ENCODE measurements at regions not wholly inside any gene's neighbourhood (a gene's known extent, or its start where the extent isn't known, plus 50 kb on each side); places are given as distances from the start of the nearest gene placed in this dataset.
"Not testable (repeated sequence)": the region's sequence is repeated elsewhere in the genome, so short reads cannot be mapped to it uniquely, and the experiment has no call there.

DNA sequence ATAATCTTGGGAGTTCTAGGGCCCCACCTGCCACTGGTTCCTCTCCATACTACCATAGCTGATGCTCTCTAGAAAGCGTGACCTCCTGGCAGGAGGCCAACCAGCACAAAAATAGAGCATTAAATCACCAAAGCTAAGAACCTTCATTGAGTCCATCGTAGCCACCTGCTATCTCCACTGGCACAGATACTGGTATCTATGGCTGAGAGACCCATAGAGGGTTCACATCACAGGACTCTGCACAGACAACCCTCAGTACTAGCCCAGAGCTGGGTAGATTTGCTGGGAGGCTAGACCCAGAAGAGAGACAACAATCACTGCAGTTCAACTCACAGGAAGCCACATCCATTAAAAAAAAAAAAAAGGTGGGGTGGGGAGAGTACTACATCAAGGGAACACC, 509.1 kb downstream of the DTWD2 start:
- Histone ChIP-seq H3K27me3 (no peaks in the 10 kb centered on the region), H3K4me3 (no peak overlapping the region), H3K36me3 (no peaks in the 10 kb centered on the region), H3K27ac (no peak overlapping the region), H3K4me1 (no peaks in the 10 kb centered on the region), H3K9me3 (peaks cover 0 to 18% (median 12%) of the 10 kb centered on the region in 4 donors)
- TF ChIP-seq POLR2AphosphoS5 (IDR thresholded peaks at IDR 0.05) (no peak), EP300 (IDR thresholded peaks at IDR 0.05) (no peak), POLR2A (IDR thresholded peaks at IDR 0.05) (no peak)
- TF ChIP-seq, protein P1, sequence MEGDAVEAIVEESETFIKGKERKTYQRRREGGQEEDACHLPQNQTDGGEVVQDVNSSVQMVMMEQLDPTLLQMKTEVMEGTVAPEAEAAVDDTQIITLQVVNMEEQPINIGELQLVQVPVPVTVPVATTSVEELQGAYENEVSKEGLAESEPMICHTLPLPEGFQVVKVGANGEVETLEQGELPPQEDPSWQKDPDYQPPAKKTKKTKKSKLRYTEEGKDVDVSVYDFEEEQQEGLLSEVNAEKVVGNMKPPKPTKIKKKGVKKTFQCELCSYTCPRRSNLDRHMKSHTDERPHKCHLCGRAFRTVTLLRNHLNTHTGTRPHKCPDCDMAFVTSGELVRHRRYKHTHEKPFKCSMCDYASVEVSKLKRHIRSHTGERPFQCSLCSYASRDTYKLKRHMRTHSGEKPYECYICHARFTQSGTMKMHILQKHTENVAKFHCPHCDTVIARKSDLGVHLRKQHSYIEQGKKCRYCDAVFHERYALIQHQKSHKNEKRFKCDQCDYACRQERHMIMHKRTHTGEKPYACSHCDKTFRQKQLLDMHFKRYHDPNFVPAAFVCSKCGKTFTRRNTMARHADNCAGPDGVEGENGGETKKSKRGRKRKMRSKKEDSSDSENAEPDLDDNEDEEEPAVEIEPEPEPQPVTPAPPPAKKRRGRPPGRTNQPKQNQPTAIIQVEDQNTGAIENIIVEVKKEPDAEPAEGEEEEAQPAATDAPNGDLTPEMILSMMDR (IDR thresholded peaks at IDR 0.05) = no peak
- intact Hi-C loops (cut with DNase I; ENCODE audit: low total_unique reads) = no loop called here
- WGBS, 5 donors = 88 to 96% (median 94%) methylated on average over 2 of the region's 2 CpGs
- DNase-seq = no peak

GRCh38 chr5:118478852-118479251, 509.5 kb downstream of the DTWD2 start:
- H3K4me3 ChIP-seq = no peak overlapping the region
- DNase-seq = no peak
- WGBS, 5 donors = 79 to 92% (median 91%) methylated on average over 6 to 8 of the region's 8 CpGs
- no peaks in the 10 kb centered on the region for H3K27me3 ChIP-seq
- H3K4me1 ChIP-seq = no peaks in the 10 kb centered on the region
- peaks cover 0 to 18% (median 12%) of the 10 kb centered on the region in 4 donors for H3K9me3 ChIP-seq
- no peak overlapping the region for H3K27ac ChIP-seq
- TF ChIP-seq, protein P1 (IDR thresholded peaks at IDR 0.05) = no peak
- no peak for TF ChIP-seq EP300 (IDR thresholded peaks at IDR 0.05)
- no peaks in the 10 kb centered on the region for H3K36me3 ChIP-seq
- intact Hi-C loops (cut with DNase I; ENCODE audit: low total_unique reads) = no loop called here

GRCh38 chr5:118468085-118468484, 520.3 kb downstream of the DTWD2 start:
- Histone ChIP-seq H3K27ac (no peak overlapping the region), H3K36me3 (no peaks in the 10 kb centered on the region), H3K4me1 (no peaks in the 10 kb centered on the region), H3K9me3 (no peaks in the 10 kb centered on the region), H3K27me3 (no peaks in the 10 kb centered on the region), H3K4me3 (no peak overlapping the region)
- TF ChIP-seq, protein P1 (IDR thresholded peaks at IDR 0.05) = no peak
- TF ChIP-seq POLR2AphosphoS5 (IDR thresholded peaks at IDR 0.05) (no peak), POLR2A (IDR thresholded peaks at IDR 0.05) (no peak), EP300 (IDR thresholded peaks at IDR 0.05) (no peak)
- DNase-seq = no peak
- intact Hi-C loops (cut with DNase I; ENCODE audit: low total_unique reads) = no loop called here

DNA sequence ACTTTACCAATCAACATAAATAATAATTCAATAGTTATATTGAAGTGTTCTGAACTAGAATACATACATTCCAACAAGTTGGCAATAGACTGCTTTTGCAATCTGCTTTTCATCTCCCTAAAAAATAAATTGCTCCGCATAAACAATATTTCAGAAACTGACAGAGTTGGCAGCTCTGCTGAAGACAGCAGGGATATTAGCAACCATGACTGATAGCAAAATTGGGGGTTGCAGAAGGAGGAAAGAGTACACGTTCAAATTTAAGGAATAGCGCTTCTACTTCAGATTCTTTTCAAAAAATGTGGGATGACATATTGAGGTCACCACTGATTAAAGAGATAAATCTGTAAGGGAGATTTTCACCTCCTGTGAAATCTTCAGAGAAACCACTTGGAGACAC, 521.2 kb downstream of the DTWD2 start:
- 55 to 88% (median 83%) methylated on average over 3 of the region's 3 CpGs for WGBS, 5 donors
- no peaks in the 10 kb centered on the region for H3K27me3 ChIP-seq

GRCh38 chr5:118466418-118466817, 521.9 kb downstream of the DTWD2 start:
- Histone ChIP-seq H3K4me1 (no peaks in the 10 kb centered on the region), H3K27ac (no peak overlapping the region), H3K36me3 (no peaks in the 10 kb centered on the region), H3K4me3 (no peak overlapping the region), H3K9me3 (no peaks in the 10 kb centered on the region), H3K27me3 (no peaks in the 10 kb centered on the region)
- intact Hi-C loops (cut with DNase I; ENCODE audit: low total_unique reads) = no loop called here
- no peak for TF ChIP-seq EP300 (IDR thresholded peaks at IDR 0.05)
- TF ChIP-seq POLR2A (IDR thresholded peaks at IDR 0.05) = no peak
- no peak for TF ChIP-seq POLR2AphosphoS5 (IDR thresholded peaks at IDR 0.05)
- WGBS, 5 donors = 82 to 90% (median 88%) methylated on average over 5 of the region's 5 CpGs
- DNase-seq = no peak

More for the DNA sequence above, 521.2 kb downstream of the DTWD2 start:
- DNase-seq = peak in 1 of 2 donors; percentile 5
- H3K27ac ChIP-seq = no peak overlapping the region
- intact Hi-C loops (cut with DNase I; ENCODE audit: low total_unique reads) = no loop called here
- H3K9me3 ChIP-seq = no peaks in the 10 kb centered on the region
- TF ChIP-seq EP300 (IDR thresholded peaks at IDR 0.05) = no peak
- TF ChIP-seq POLR2AphosphoS5 (IDR thresholded peaks at IDR 0.05) = no peak
- no peaks in the 10 kb centered on the region for H3K36me3 ChIP-seq
- H3K4me1 ChIP-seq = no peaks in the 10 kb centered on the region
- H3K4me3 ChIP-seq = no peak overlapping the region

DNA sequence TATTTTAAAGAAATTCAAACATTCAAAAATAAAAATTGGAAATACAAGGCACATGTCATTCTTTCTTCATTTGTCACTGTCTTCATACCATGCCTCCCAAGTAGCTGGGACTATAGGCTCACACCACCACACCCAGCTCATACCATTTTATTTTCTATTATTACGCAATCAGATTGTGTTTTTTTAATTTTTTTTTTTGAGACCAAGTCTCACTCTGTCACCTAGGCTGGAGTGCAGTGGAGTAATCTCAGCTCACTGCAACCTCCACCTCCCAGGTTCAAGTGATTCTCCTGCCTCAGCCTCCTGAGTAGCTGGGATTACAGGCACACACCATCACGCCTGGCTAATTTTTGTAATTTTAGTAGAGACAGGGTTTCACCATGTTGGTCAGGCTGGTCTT, 526.1 kb downstream of the DTWD2 start:
- H3K4me1 ChIP-seq; H3K36me3 ChIP-seq; H3K9me3 ChIP-seq; DNase-seq; H3K4me3 ChIP-seq; H3K27me3 ChIP-seq; intact Hi-C loops (cut with DNase I; ENCODE audit: low total_unique reads); H3K27ac ChIP-seq: not testable (repeated sequence)
- WGBS, 5 donors = 88 to 95% (median 90%) methylated on average over 2 of the region's 2 CpGs
